Ascending aorta (tissue), 2 donors: ENCODE measurements at regions not wholly inside any gene's neighbourhood (a gene's known extent, or its start where the extent isn't known, plus 50 kb on each side); places are given as distances from the start of the nearest gene placed in this dataset.

Experiments used
- DNase-seq, 2 donors: peaks; one replicate each; pipeline ENCODE4 v3.0.0-alpha.2; 2019; ENCODE audit warnings: low spot score in 2 of 2
- H3K27ac ChIP-seq, 2 donors: fragments of 200-600 bp; sonication (generic); one replicate each; pipeline ENCODE4 v1.5.1; 2016 to 2017; ENCODE audit warnings: mild to moderate bottlenecking in 1 of 2
- H3K27me3 ChIP-seq: fragments of 200-600 bp; sonication (generic); one replicate; pipeline ENCODE4 v1.5.1; 2017
- H3K36me3 ChIP-seq, 2 donors: fragments of 200-600 bp; sonication (generic); one replicate each; pipeline ENCODE4 v1.5.1; 2016
- H3K4me1 ChIP-seq, 2 donors: fragments of 200-600 bp; sonication (generic); one replicate each; pipeline ENCODE4 v1.5.1; 2016 to 2017; ENCODE audit warnings: mild to moderate bottlenecking in 1 of 2
- H3K4me3 ChIP-seq, 2 donors: fragments of 200-600 bp; sonication (generic); one replicate each; pipeline ENCODE4 v1.5.1; 2016 to 2017; ENCODE audit warnings: mild to moderate bottlenecking in 1 of 2
- H3K9me3 ChIP-seq, 2 donors: fragments of 200-600 bp; sonication (generic); one replicate each; pipeline ENCODE4 v1.5.1; 2016
- CTCF ChIP-seq, 3 experiments: fragments of 200-600 bp in 2 of 3; fragments of 450-650 bp in 1 of 3; sonication (generic) in 2 of 3; IDR thresholded peaks; one replicate each; pipeline ENCODE4 v1.5.1; 2016 to 2019; ENCODE audit warnings: antibody characterized with exemption in 3 of 3, mild to moderate bottlenecking in 1 of 3, moderate library complexity in 1 of 3
- intact Hi-C: fragments of 100-400 bp; cut with DNase I; formaldehyde crosslinking; loops from one replicate; pipeline ENCODE4 v1.15.1; 2023

- no peak overlapping the region for H3K27ac ChIP-seq
- no peak for DNase-seq
- no peak for TF ChIP-seq CTCF (IDR thresholded peaks at IDR 0.05)
- no peaks in the 10 kb centered on the region for H3K4me1 ChIP-seq
- no peaks in the 10 kb centered on the region for H3K9me3 ChIP-seq
- H3K4me3 ChIP-seq, result no peak overlapping the region
- intact Hi-C loops, result no loop called here
- H3K36me3 ChIP-seq, result no peaks in the 10 kb centered on the region
- no peaks in the 10 kb centered on the region for H3K27me3 ChIP-seq
Measured at GRCh38 chr2:236508466-236508865, 61.2 kb upstream of the ACKR3 start.

GRCh38 chr2:236510034-236510433 lies 59.6 kb upstream of the ACKR3 start:
- Histone ChIP-seq H3K27ac (no peak overlapping the region), H3K4me3 (no peak overlapping the region), H3K4me1 (no peaks in the 10 kb centered on the region), H3K27me3 (no peaks in the 10 kb centered on the region), H3K36me3 (no peaks in the 10 kb centered on the region), H3K9me3 (no peaks in the 10 kb centered on the region)
- no peak for DNase-seq
- intact Hi-C loops, result loop anchor here (10.0 kb wide), 1 partner anchor 125 kb away; no protein-coding TSS in a partner anchor
- TF ChIP-seq CTCF (IDR thresholded peaks at IDR 0.05), result no peak

- no peaks in the 10 kb centered on the region for H3K9me3 ChIP-seq
- no peaks in the 10 kb centered on the region for H3K4me1 ChIP-seq
- H3K4me3 ChIP-seq, result no peak overlapping the region
- no peak for TF ChIP-seq CTCF (IDR thresholded peaks at IDR 0.05)
- intact Hi-C loops, result loop anchor here (10.0 kb wide), 1 partner anchor 124 kb away; no protein-coding TSS in a partner anchor
- no peak overlapping the region for H3K27ac ChIP-seq
- H3K27me3 ChIP-seq, result no peaks in the 10 kb centered on the region
- H3K36me3 ChIP-seq, result no peaks in the 10 kb centered on the region
- no peak for DNase-seq
Measured at GRCh38 chr2:236511266-236511665, 58.4 kb upstream of the ACKR3 start.

- no peak for TF ChIP-seq CTCF (IDR thresholded peaks at IDR 0.05)
- Histone ChIP-seq H3K4me1 (no peaks in the 10 kb centered on the region), H3K27me3 (no peaks in the 10 kb centered on the region), H3K4me3 (no peak overlapping the region), H3K27ac (no peak overlapping the region), H3K9me3 (no peaks in the 10 kb centered on the region), H3K36me3 (no peaks in the 10 kb centered on the region)
- intact Hi-C loops, result loop anchor here (2.0 to 10.0 kb wide), 3 partner anchors 123 to 549 kb away; no protein-coding TSS in a partner anchor
- DNase-seq, result no peak
Measured at GRCh38 chr2:236512267-236512666, 57.4 kb upstream of the ACKR3 start.

GRCh38 chr2:236512902-236513435 lies 56.7 kb upstream of the ACKR3 start:
- H3K36me3 ChIP-seq, result no peaks in the 10 kb centered on the region
- intact Hi-C loops, result loop anchor here (1.0 to 10.0 kb wide), 5 partner anchors 56 to 548 kb away; partner anchors contain the start of gene ACKR3
- no peak overlapping the region for H3K4me3 ChIP-seq

More at GRCh38 chr2:236512902-236513435, 56.7 kb upstream of the ACKR3 start:
- no peaks in the 10 kb centered on the region for H3K9me3 ChIP-seq
- H3K27ac ChIP-seq, result no peak overlapping the region
- TF ChIP-seq CTCF (IDR thresholded peaks at IDR 0.05), result peak; percentile 71 to 85 (median 76)
- H3K4me1 ChIP-seq, result no peaks in the 10 kb centered on the region
- DNase-seq, result peak in 1 of 2 donors; percentile 84
- H3K27me3 ChIP-seq, result no peaks in the 10 kb centered on the region
